NCI-H510A treated with DMSO at 0.1 percent for 48 hours (cell line): ENCODE measurements at regions not wholly inside any gene's neighbourhood (a gene's known extent, or its start where the extent isn't known, plus 50 kb on each side); places are given as distances from the start of the nearest gene placed in this dataset.
"Not testable (repeated sequence)": the region's sequence is repeated elsewhere in the genome, so short reads cannot be mapped to it uniquely, and the experiment has no call there.

Experiments
- DNase-seq: peaks from one replicate; lab custom pipeline; 2025; lab: John Stamatoyannopoulos, UW

- not testable (repeated sequence) for DNase-seq
These were observed 715.9 kb downstream of the IPMK start for GRCh38 chr10:57551774-57552173.

- no peak for DNase-seq
These were observed 732.4 kb downstream of the IPMK start for GRCh38 chr10:57535306-57535705.

- no peak for DNase-seq
These were observed 754.1 kb downstream of the IPMK start for GRCh38 chr10:57513637-57514036.

GRCh38 chr10:57507788-57508187, 759.9 kb downstream of the IPMK start:
- no peak for DNase-seq

- DNase-seq: no peak
These were observed 761.1 kb downstream of the IPMK start for GRCh38 chr10:57506414-57507094.

- DNase-seq: no peak
These were observed 773.2 kb downstream of the IPMK start for GRCh38 chr10:57494486-57494885.

GRCh38 chr10:57482259-57482658, 785.4 kb downstream of the IPMK start:
- DNase-seq: no peak

GRCh38 chr10:57472823-57473619, 794.7 kb downstream of the IPMK start:
- DNase-seq: no peak

GRCh38 chr10:57468894-57469432, 798.7 kb downstream of the IPMK start:
- DNase-seq: no peak

GRCh38 chr10:57465155-57465554, 802.5 kb downstream of the IPMK start:
- DNase-seq: no peak

GRCh38 chr10:57460540-57460939, 807.2 kb downstream of the IPMK start:
- DNase-seq: no peak

GRCh38 chr10:57457972-57458512, 809.7 kb downstream of the IPMK start:
- DNase-seq: no peak

GRCh38 chr10:57430376-57430775, 837.3 kb downstream of the IPMK start:
- DNase-seq: no peak

- DNase-seq: no peak
These were observed 846.8 kb downstream of the IPMK start for GRCh38 chr10:57420881-57421280.

GRCh38 chr10:57418476-57418875, 849.2 kb downstream of the IPMK start:
- DNase-seq: no peak

- no peak for DNase-seq
These were observed 871.8 kb downstream of the IPMK start for GRCh38 chr10:57395923-57396322.

GRCh38 chr10:57367412-57367811, 900.3 kb downstream of the IPMK start:
- no peak for DNase-seq

- no peak for DNase-seq
These were observed 904.9 kb downstream of the IPMK start for GRCh38 chr10:57362811-57363210.

GRCh38 chr10:57353403-57354003, 914.2 kb downstream of the IPMK start:
- no peak for DNase-seq

- DNase-seq: no peak
These were observed 916.6 kb downstream of the IPMK start for GRCh38 chr10:57351076-57351475.

GRCh38 chr10:57341294-57341693, 926.4 kb downstream of the IPMK start:
- no peak for DNase-seq

GRCh38 chr10:57338823-57339558, 928.7 kb downstream of the IPMK start:
- DNase-seq: no peak
